ENCODE measurements at regions not wholly inside any gene's neighbourhood (a gene's known extent, or its start where the extent isn't known, plus 50 kb on each side); places are given as distances from the start of the nearest gene placed in this dataset.
"Not testable (repeated sequence)": the region's sequence is repeated elsewhere in the genome, so short reads cannot be mapped to it uniquely, and the experiment has no call there.

DNA sequence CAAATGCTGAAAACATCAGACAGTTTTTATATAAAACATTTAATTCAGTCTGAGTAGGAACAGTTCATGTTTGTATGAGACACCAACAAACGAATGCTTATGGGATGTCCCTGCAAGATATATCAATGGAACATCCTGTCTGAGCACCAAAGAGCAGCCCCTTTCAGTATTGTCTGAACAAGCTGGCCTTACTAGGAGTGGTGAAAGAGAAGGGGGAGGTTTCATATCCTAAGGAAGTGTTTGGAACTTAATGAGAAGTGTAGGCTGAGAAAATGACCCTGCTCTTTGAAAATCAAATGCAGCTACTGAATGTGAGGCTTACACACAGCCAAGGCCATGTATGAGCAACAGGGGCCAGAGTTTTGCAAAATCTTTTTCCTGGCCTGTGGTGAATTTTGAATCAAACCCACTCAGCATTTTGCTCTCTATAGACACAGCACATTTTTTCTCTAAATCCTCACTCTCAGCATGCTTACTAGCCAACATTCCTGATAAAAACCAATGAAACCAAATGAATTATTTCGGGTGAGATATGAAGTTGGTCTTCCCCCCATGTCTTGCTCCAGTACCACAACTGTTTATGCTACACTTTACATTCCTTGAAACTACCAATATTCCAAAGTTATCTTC, 119.4 kb downstream of the LUZP4 start:
- no peak for FAIRE-seq

DNA sequence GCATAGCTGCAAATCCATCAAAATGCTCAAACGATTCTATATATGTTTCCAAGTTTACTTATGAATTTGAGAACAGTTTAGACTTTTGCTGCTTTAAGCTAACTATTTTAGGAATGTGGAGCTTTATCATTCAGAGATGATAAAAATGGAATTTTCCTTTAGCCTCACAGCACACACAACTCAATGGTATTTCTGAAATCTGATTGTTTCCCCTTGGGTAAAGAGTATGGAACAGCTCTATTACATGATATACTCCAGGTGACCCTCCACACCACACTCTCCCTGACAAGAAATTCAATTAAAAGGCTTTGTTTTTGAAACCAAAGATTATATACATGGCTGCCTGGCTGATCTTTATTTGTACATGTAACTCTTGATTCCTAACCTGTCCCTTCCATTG, 120.0 kb downstream of the LUZP4 start:
- FAIRE-seq = peak; percentile 75

DNA sequence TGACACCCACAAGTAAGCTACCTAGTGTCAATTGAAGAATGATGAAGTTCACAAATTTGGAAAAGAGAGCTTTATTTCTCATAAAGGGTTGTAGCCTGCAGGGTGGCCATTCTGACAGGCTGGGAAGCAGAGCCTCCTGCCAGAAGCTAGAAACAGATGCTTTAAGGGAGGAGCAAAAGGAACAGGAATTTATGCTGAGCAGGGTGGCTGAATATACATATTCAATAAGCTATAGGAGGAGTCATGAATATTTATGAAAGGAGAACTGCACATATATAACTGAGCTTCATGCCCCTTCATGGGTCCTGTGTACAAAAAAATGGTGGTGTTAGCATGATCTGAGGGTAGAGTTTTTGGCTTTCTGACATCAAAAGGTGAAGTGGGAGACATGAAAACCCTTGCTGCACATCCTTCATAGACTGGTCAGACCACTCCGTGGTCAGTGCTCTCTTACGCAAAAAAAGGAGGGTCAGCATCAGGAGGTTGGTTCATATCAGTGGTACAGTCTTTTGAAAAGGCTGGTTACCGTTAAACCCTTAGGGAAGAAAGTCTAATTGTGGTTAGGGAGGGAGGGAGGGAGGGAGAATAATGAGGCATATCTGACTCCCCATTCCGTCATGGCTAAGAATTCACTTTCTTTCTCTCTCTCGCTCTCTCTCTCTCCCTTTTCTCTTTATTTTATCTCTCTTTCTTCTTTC, 121.4 kb downstream of the LUZP4 start:
- no peak for FAIRE-seq

DNA sequence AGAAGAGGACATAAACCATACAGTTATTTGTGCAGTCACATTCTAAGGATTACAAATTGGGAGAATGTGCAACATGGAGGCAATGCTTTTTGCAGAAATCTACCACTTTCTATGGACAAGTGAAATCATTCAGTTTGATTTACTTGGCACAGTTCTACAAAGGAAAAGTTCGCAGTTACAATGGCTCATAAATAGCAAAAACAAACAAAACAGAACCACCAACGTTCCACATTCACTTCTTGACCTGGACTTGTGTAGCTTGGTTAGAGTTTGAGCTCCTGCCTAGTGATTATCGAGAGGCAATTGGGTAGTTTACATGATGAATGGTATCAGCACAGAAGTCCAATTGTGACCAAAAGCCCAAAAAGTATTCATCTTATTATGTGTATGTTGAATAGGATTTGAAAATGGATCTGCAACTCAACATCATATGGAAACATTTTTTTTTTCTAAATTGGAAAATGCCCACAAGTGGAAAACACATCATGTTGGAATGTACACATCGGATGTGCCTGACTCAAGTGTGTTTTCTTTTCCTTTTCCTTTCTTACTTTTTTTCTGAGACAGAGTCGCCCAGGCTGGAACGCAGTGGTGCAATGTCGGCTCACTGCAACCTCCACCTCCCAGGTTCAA, 123.8 kb downstream of the LUZP4 start:
- FAIRE-seq = no peak

DNA sequence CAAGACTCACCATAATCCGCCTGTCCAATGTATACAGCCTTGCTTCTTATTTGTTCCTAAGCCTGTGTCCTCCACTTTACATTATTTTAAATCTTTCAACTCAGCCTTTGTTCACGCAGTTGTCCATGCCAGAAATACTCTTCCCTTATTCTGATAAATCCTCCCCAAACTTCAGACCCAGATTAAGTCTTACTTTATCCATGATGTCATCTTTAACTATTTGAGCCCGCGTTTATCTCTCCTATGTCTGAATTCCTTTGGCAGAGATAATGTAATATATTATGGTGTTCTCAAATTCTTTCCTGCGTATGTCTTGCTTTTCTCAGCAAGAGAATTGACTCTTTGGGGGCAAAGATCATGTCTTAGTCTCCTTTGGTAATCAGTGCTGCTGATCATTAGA, 129.6 kb downstream of the LUZP4 start:
- FAIRE-seq = no peak

DNA sequence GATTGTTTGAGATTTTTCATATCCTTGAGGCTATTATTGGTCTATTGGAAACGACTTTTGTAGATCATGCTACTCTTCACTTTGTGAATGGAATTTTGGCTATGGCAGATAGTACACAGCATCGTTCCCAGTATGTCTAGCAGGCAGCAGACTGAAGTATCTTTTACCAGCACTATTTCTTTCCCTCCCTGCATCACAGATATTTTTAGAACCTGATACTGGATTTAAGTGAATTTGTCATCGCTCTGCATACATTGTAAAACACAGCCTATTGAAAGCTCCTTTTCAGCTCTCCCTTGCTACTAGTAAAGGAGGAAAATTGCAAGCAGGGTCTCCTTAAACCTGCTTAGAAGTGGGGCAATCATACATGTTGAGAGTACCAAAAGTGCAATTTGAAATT, 133.6 kb downstream of the LUZP4 start:
- FAIRE-seq = no peak

DNA sequence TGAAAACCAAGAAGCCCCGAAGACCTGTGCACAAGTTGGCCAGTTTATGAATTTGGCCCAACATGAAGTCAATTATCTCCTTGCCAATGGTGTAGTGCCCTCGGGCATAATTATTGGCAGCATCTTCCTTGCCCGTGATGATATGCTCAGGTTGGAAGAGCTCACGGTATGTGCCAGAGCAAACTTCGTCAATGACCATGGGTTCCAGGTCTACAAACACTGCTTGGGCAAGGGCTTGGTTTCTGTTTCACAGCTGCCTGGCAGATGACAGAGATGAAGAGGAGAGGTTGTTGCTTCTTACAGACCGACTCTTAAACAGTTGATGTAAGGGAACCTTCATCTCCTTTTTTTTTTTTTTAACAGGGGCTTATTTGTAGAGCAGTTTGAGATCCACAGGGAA, 135.6 kb upstream of the PLS3 start:
- no peak for FAIRE-seq

DNA sequence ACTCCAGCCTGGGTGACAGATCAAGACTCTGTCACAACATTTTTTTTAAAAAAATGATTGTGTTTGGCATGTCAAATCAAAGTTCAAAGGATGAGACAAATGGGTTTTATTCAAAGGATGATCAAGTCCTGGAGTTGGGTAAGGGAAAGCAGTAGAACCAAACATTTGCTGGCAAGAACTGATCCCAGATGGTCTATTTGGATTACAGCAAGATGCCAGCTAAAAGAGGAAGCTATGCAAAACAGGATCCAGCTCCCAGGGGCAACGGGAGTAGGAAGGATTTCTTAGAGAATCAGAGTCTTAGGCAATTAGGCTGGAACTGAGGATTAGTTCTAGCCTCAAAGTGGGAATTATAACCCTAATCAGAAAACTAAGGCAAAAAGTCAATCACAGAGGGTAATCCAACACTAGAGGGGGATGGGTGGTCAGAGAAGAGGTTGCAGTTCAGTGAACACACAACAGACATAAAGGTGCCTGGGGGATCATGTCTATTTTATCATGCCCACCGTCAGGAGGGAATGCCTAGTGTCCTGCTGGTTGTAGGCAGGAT, 133.0 kb upstream of the PLS3 start:
- FAIRE-seq = no peak

DNA sequence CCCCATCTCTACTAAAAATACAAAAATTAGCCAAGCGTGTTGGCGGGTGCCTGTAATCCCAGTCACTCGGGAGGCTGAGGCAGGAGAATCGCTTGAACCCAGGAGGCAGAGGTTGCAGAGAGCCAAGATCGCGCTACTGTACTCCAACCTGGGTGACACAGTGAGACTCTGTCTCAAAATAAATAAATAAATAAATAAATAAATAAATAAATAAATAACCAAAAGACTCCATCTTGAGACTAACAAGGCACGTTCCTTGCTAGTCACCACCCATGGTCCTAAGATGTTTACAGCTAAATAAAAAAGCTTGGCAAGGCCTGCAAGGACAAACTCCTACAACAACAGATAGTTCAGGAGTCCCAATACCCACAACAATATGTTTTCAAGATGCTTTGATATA, 126.1 kb upstream of the PLS3 start:
- not testable (repeated sequence) for FAIRE-seq

DNA sequence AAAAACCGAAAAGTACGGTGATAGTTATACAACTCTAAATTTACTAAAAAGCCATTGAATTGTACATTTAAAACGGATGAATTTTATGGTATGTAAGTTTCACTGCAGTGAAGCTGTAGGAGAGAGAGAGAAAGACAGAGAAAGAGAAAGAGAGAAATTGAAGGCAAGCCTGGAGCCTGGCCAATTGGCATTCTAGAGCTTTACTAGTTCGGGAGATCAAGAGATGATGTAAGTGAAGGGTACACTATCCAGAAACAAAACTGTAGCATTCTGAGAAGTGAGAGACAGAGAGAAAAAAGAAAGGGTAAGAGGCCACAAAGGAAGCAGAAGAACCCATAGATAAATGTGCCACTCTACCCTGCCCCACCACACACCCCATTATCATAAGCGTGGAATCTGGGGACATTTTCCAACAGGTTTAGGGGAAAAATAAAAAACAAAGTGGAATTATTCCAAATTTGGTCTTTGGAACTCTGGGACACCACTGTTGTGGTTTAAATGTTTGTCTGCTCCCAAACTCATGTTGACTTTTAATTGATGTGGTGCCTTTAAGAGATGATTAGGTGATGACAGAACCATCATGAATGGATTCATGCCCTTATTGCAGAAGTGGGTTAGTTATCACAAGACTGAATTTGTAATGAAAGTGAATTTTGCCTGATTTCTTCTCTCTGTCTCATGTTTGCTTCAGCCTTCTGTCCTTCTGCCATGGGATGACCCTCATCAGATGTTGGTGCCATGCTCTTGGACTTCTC, 123.0 kb upstream of the PLS3 start:
- no peak for FAIRE-seq

DNA sequence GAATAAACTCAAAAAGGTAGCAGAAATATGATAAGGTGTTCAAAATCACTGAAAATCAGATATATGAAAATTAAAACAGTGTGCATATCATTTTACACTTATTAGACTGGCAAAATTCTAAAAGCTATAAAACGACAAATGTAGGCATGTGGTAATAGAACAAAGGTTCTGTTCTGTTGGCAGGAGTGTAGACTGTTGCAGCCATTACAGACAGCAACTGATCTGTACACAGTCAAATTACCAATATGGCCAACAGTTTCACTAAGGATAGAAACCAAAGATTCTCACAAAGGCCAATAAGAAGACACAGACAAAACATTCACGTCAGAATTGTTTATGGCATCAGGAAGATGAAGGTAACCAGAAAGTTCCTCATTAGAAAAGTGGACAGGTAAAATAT, 112.8 kb upstream of the PLS3 start:
- FAIRE-seq = no peak

DNA sequence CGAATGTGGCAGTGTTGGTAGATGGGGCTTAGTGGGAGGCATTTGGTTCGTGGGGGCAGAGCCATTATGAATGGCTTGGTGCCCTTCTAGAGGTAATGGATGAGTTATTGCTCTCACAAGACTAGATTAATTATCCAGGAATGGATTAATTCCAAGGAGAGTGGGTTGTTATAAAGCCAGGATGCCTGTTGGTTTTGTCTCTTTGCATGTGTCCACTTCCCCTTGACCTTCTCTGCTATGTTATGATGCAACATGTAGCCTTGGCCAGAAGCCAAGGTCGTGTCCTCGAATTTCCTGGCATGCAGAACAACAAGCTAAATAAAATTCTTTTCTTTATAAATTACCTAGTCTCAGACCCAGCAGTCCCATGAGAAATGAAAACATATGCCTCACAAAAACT, 111.2 kb upstream of the PLS3 start:
- no peak for FAIRE-seq

DNA sequence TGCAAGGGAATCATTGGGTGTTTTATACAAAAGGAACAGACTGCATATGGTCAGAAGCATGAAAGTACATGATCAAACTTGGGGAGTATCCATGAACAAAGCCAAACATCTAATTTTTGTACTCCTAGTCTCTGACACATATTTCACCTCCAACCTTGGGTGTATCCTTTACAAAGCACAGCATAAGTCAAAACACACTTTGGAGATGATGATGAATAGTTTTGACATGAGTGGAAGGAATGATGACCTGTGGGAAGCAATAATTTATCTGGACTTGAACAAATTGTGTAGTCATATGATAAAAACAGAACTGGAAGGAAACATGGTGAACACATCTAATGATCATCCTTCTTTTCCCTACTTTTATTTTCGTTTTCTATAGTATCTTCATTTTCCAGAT, 108.7 kb upstream of the PLS3 start:
- no peak for FAIRE-seq

DNA sequence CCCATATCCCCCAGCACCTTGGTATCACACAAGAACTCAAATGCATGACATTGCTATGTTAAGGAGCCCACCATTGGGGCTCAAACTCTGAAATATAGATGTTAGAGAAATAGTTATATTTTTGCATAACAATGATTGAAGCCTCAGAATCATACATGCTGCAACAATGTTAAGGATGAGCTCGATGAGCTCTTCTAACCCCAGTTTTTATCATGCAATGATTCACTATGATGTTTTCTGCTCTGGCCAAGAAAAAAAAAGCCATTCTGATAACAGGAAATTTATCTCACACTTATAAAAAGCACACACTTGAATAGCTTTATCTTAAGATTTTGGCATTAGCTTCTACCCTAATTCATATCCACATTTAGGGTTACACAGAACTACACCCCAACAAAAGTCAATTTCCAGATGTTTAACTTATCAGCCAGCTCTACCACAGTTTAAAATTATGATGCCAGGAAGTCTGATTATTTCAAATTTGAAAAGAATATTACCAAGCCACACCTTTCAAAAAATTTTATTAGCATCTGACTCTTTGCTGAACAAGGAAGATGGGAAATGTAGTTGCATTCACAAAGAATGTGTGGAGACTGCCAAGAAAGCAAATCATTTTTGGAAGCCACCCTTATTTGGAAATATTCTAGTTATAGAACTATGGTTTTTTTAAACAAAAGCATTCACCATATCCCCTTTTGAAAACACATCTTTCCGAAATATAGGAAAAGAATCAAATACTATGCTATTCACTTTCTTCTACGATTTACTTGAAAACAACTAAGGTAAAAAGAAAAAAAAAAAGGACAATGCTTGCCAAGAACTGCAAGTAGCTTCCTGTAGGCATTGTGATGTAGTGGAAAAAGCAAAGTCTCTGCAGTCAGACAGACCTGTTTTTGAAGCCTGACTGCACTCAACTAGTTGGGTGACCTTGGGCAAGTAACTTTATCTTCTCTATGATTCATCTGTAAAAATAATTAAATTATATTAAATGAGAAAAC, 100.8 kb upstream of the PLS3 start:
- peak; percentile 80 for FAIRE-seq

DNA sequence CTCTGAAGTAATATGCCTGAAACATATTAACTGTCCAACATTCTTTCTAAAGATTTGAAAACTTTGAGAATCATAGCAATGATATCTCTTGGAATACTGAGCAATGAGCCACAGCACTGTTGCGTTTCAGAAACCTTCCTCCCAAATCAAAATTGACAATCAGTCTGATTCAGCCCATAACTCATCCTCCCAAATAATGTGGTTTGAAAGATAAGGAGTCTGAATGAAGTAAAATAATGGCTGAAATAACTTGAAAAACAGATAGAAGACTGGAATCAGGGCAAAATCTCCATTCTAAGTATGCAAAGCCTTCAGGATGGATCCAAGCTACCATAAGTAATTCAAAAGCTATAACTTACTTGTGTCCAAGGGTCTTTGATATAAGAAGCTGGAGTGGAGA, 98.6 kb upstream of the PLS3 start:
- FAIRE-seq = no peak

DNA sequence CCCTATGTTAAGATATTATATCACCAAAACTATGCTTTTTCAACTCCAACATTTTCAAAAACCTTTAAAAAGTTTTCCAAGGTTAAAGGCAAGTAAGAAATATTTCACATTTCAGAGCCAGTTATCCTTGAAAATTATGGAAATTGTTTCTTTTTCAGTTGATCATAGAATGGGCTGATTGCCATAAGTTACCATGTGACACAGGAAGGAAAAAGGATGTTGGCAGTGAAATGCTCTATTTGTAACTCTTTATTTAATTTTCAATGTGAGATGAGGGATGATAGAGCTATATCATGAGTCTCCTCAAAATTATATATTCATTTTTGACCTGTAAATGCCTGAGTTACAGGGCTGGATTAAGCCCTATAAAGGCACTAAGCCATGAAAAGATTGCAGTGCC, 93.0 kb upstream of the PLS3 start:
- FAIRE-seq = no peak

DNA sequence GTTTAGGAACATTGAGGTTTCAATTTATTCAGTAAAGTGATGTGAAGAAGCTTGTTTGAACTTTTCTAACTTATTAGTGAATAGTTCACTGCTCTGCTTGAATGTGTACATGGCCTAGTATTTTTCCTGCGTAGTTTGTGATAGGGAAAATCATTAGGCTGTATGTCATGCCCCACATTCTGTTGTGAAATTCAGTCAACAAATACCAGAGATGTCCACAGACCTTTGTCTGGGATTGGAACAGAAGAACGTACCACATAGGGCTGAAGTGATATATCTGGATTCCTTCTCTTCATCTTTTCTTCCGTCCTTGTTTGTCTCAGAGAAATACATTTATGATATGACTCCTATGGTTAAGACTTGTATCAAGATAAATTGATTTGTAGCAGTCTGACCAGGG, 88.8 kb upstream of the PLS3 start:
- FAIRE-seq = peak; percentile 41

DNA sequence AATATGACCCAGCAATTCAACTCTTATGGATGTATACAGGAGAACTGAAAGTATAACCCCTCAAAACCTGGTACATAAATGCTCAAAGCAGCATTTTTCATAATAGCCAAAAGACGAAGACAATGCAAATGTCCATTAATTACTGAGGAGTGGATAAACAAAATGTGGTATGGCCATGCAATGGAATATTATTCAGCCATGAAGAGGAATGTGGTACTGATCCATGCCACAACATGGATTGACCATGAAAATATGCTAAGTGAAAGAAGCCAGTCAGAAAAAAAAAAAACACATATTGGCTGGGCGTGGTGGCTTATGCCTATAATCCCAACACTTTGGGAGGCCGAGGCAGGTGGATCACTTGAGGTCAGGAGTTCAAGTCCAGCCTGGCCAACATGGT, 74.5 kb upstream of the PLS3 start:
- no peak for FAIRE-seq

DNA sequence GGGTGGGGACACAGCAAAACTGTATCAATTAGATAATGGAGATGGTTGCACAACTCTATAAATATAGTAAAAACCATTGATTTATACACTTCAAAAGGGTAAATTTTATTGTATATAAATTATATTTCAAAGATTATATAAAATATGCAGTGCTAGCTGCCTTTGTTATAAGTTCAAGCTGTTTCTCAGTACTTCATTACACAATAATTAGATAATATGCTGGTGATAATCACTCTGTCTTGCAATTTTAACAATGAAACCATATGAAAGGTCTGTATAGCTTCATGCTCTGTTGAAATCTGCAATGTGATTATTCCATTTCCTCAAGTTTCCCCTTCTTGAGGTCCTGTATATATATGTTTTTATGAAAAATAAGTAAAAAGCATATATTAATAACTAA, 73.4 kb upstream of the PLS3 start:
- peak; percentile 14 for FAIRE-seq

DNA sequence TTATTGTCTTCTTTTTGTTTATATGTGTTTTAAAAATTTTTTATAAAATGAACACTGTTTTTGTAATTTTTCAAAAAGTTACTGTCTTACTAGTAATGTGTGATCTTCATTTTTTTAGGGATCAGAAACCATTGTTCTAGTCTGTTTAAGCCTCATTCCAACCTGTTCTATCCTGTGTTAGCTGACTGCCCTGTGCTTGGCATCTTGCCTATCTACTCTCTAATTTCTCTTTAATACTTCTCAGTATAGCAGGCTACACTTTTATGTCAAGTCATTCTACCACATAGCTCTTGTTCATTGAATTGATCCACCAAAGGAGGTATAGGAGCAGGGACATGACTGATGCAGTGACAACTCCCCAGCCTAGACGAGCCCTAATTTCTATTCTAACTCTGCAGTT, 70.2 kb upstream of the PLS3 start:
- FAIRE-seq = no peak

DNA sequence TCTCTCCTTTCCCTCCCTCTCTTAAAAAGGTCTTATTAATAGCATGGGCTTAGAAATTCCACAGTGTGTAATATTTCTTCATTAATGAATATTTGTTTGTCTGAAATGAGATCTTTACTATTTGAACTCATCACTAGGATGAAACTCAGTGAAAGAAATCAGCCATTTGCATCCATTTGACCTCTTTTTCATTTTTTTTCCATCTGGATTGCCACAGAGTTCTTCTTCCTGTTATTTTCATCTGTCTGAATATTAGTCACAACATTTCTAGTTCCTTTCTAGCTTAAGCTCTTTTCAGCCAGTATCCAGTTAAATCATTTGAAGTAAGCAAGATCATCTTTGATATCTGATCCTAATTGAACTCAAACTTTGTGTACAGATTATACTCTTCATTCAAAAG, 69.2 kb upstream of the PLS3 start:
- FAIRE-seq = no peak

DNA sequence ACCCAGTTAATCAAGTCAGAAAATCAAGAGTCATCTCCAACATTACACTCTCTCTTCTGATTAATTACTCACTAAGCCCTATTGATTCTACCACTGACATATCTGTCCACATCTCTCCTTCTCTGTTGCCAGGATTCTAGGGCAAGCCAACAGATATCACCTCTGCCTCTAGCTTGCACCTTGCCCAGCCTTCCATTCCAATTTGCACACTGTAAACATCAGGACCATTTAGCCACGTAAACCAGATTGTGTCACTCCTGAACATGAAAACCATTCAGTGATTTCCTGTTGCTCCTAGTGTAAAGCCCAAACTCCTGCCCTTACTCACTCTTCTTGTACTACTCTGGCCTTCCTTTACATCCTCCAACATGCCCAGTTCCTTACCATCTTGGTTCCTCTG, 68.0 kb upstream of the PLS3 start:
- FAIRE-seq = no peak
